ENCODE measurements at regions not wholly inside any gene's neighbourhood (a gene's known extent, or its start where the extent isn't known, plus 50 kb on each side); places are given as distances from the start of the nearest gene placed in this dataset.

- TF ChIP-seq ZNF462 (CRISPR knock-in tag; IDR thresholded peaks at IDR 0.05) = no peak
Measured at GRCh38 chr14:65237023-65237814, 134.9 kb upstream of the MAX start (continued).

GRCh38 chr14:65237941-65238340 is 135.6 kb upstream of the MAX start:
- peaks cover 8% of the 10 kb centered on the region for H3K4me1 Mint-ChIP-seq
- H3K9me2 ChIP-seq (ENCODE audit: insufficient read depth) = no peaks in the 10 kb centered on the region
- H2AFZ ChIP-seq = no peak overlapping the region; the same call in 1 of the 2 replicates
- no peak overlapping the region for H3K27ac ChIP-seq (ENCODE audit: low read depth)
- no peak overlapping the region for H3K4me3 ChIP-seq
- H3K36me3 Mint-ChIP-seq (ENCODE audit: low read depth) = no peaks in the 10 kb centered on the region
- H3K4me1 ChIP-seq (ENCODE audit: insufficient read depth) = no peaks in the 10 kb centered on the region
- ATAC-seq (peak; percentile 76), DNase-seq (ENCODE audit: low spot score) (peak; percentile 23)
- H3K79me2 ChIP-seq (replicated peaks; ENCODE audit: insufficient read depth) = no peaks in the 10 kb centered on the region
- H3K27me3 Mint-ChIP-seq (ENCODE audit: insufficient read depth, low read depth, poor library complexity) = peaks cover 3% of the 10 kb centered on the region
- TF ChIP-seq JUNB (IDR thresholded peaks at IDR 0.05; ENCODE audit: unreplicated experiment) = no peak
- TF ChIP-seq CTCF (conservative IDR thresholded peaks at IDR 0.05; ENCODE audit: low read depth in 2 of 2) = peak in 1 of 2 experiments; percentile 36; a peak in 1 of 4 replicates
- no peak for TF ChIP-seq EZH2phosphoT487 (IDR thresholded peaks at IDR 0.05; ENCODE audit: unreplicated experiment)
- H3K27ac Mint-ChIP-seq = no peak overlapping the region
- peak overlapping the region; percentile 32; the same call in 1 of the 3 replicates for H3K4me3 Mint-ChIP-seq
- no peaks in the 10 kb centered on the region for H3K27me3 ChIP-seq (ENCODE audit: insufficient read depth)
- H3F3A ChIP-seq (replicated peaks; ENCODE audit: low read depth) = no peaks in the 10 kb centered on the region
- H3K36me3 ChIP-seq (ENCODE audit: insufficient read depth) = no peaks in the 10 kb centered on the region
- no peaks in the 10 kb centered on the region for H4K20me1 ChIP-seq (replicated peaks; ENCODE audit: insufficient read depth)
- H3K9me3 Mint-ChIP-seq = no peaks in the 10 kb centered on the region
- H3K4me2 ChIP-seq = no peak overlapping the region

All from GM23338 (cell line).